ENCODE measurements at regions not wholly inside any gene's neighbourhood (a gene's known extent, or its start where the extent isn't known, plus 50 kb on each side); places are given as distances from the start of the nearest gene placed in this dataset.

GRCh38 chr15:53861792-53862191 is 102.3 kb upstream of the WDR72 start:
- Histone ChIP-seq H3K4me3 (ENCODE audit: low read length) (no peak overlapping the region), H4K20me1 (ENCODE audit: insufficient read depth, low read length) (no peaks in the 10 kb centered on the region), H3K27me3 (replicated peaks; ENCODE audit: insufficient read depth, low read length) (no peaks in the 10 kb centered on the region), H3K4me1 (ENCODE audit: low read length) (no peaks in the 10 kb centered on the region), H3K79me2 (ENCODE audit: low read length) (no peaks in the 10 kb centered on the region), H3K27ac (ENCODE audit: low read length) (no peak overlapping the region), H3K9me2 (replicated peaks; ENCODE audit: insufficient read depth, low read length) (no peaks in the 10 kb centered on the region), H3K36me3 (replicated peaks; ENCODE audit: insufficient read depth, low read length) (no peaks in the 10 kb centered on the region), H3F3A (ENCODE audit: insufficient read depth, low read length) (no peaks in the 10 kb centered on the region), H3K9me3 (replicated peaks; ENCODE audit: insufficient read depth, low read length) (no peaks in the 10 kb centered on the region), H3K9ac (ENCODE audit: low read length) (no peak overlapping the region), H3K4me2 (ENCODE audit: low read depth, low read length) (no peak overlapping the region), H2AFZ (ENCODE audit: low read length) (no peak overlapping the region)
- TF ChIP-seq EZH2 (optimal IDR thresholded peaks at IDR 0.05; ENCODE audit: low read depth, low read length): no peak
- DNase-seq: no peak

DNA sequence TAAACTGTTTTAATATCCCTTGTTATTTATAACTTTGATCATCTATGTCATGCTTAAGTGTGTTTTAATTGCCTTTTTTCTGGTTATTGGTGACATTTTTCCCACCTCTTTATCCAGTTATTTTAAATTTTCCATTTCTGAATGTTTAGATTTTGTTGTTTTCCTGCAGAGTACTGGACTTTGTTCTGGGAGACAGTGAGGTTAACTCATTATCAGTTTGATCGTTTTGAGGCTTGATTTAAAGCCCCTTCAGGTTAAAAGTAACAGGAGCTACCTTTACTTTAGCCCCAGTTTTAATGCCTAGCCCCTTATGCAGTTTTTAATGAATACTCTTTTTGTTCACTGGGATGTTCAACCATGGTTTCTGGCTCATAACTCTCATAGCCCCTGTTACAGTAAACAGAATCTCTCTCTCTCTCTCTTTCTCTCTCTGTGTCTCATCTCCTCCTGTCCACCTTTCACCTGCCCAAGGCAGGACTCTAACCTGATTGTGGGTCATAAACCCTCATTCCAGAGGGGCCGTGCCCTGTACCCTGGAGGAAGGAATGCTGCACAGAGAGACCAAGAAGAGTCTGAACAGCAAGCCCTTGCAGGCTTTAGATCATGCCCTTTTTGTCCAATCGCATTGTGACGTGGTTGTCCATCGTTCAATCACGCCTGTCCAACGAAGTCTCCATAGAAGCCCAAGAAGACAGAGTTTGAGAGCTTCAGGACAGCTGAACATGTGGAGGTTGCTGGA is 91.8 kb upstream of the WDR72 start:
- H3K4me3 ChIP-seq (ENCODE audit: low read length): no peak overlapping the region
- H3K27ac ChIP-seq (ENCODE audit: low read length): no peak overlapping the region
- no peak overlapping the region for H2AFZ ChIP-seq (ENCODE audit: low read length)
- no peak overlapping the region for H3K9ac ChIP-seq (ENCODE audit: low read length)
- no peaks in the 10 kb centered on the region for H3K4me1 ChIP-seq (ENCODE audit: low read length)
- H3K4me2 ChIP-seq (ENCODE audit: low read depth, low read length): no peak overlapping the region
- no peaks in the 10 kb centered on the region for H3K9me2 ChIP-seq (replicated peaks; ENCODE audit: insufficient read depth, low read length)
- TF ChIP-seq CTCF (IDR thresholded peaks at IDR 0.05; ENCODE audit: low read length) (no peak), EZH2 (optimal IDR thresholded peaks at IDR 0.05; ENCODE audit: low read depth, low read length) (no peak), EZH2phosphoT487 (IDR thresholded peaks at IDR 0.05; ENCODE audit: low read length) (no peak)
- H4K20me1 ChIP-seq (ENCODE audit: insufficient read depth, low read length): no peaks in the 10 kb centered on the region
- H3F3A ChIP-seq (ENCODE audit: insufficient read depth, low read length): no peaks in the 10 kb centered on the region
- no peaks in the 10 kb centered on the region for H3K9me3 ChIP-seq (replicated peaks; ENCODE audit: insufficient read depth, low read length)
- DNase-seq: no peak
- no peaks in the 10 kb centered on the region for H3K79me2 ChIP-seq (ENCODE audit: low read length)
- no peaks in the 10 kb centered on the region for H3K36me3 ChIP-seq (replicated peaks; ENCODE audit: insufficient read depth, low read length)
- no peaks in the 10 kb centered on the region for H3K27me3 ChIP-seq (replicated peaks; ENCODE audit: insufficient read depth, low read length)

DNA sequence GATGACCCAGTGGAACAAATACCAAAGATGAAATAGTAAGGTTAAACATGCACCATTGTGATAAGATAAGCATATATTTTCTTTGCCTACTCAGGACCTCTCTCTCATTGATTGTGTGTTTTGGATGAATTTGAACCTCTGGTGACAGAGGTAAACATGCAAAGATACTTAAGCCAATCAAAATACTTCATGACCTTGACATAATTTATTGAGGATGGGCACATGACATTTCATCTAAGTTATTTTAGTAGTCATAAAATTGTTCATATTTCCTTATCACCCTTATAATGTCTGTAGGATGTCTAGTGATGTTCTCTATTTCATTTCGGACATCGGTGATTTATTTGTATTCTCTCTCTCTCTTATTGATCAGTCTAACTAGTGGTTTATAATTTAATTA is 88.3 kb upstream of the WDR72 start:
- Histone ChIP-seq H3K79me2 (ENCODE audit: low read length) (no peaks in the 10 kb centered on the region), H3K9me2 (replicated peaks; ENCODE audit: insufficient read depth, low read length) (no peaks in the 10 kb centered on the region), H3K4me3 (ENCODE audit: low read length) (no peak overlapping the region), H3K4me2 (ENCODE audit: low read depth, low read length) (no peak overlapping the region), H3K36me3 (replicated peaks; ENCODE audit: insufficient read depth, low read length) (no peaks in the 10 kb centered on the region), H4K20me1 (ENCODE audit: insufficient read depth, low read length) (no peaks in the 10 kb centered on the region), H3K4me1 (ENCODE audit: low read length) (no peaks in the 10 kb centered on the region), H3K9me3 (replicated peaks; ENCODE audit: insufficient read depth, low read length) (no peaks in the 10 kb centered on the region), H3F3A (ENCODE audit: insufficient read depth, low read length) (no peaks in the 10 kb centered on the region), H3K27me3 (replicated peaks; ENCODE audit: insufficient read depth, low read length) (no peaks in the 10 kb centered on the region), H3K9ac (ENCODE audit: low read length) (no peak overlapping the region), H2AFZ (ENCODE audit: low read length) (no peak overlapping the region), H3K27ac (ENCODE audit: low read length) (no peak overlapping the region)
- no peak for DNase-seq
- TF ChIP-seq EZH2 (optimal IDR thresholded peaks at IDR 0.05; ENCODE audit: low read depth, low read length) (no peak), CTCF (IDR thresholded peaks at IDR 0.05; ENCODE audit: low read length) (no peak), EZH2phosphoT487 (IDR thresholded peaks at IDR 0.05; ENCODE audit: low read length) (no peak)

- Histone ChIP-seq H3K4me3 (ENCODE audit: low read length) (no peak overlapping the region), H3K27ac (ENCODE audit: low read length) (no peak overlapping the region), H3K9me2 (replicated peaks; ENCODE audit: insufficient read depth, low read length) (no peaks in the 10 kb centered on the region), H2AFZ (ENCODE audit: low read length) (no peak overlapping the region), H3K9me3 (replicated peaks; ENCODE audit: insufficient read depth, low read length) (no peaks in the 10 kb centered on the region), H3K79me2 (ENCODE audit: low read length) (no peaks in the 10 kb centered on the region), H3K27me3 (replicated peaks; ENCODE audit: insufficient read depth, low read length) (no peaks in the 10 kb centered on the region), H3K9ac (ENCODE audit: low read length) (no peak overlapping the region), H3K4me1 (ENCODE audit: low read length) (no peaks in the 10 kb centered on the region), H3K36me3 (replicated peaks; ENCODE audit: insufficient read depth, low read length) (no peaks in the 10 kb centered on the region), H3K4me2 (ENCODE audit: low read depth, low read length) (no peak overlapping the region), H3F3A (ENCODE audit: insufficient read depth, low read length) (no peaks in the 10 kb centered on the region), H4K20me1 (ENCODE audit: insufficient read depth, low read length) (no peaks in the 10 kb centered on the region)
- TF ChIP-seq EZH2phosphoT487 (IDR thresholded peaks at IDR 0.05; ENCODE audit: low read length): no peak
- TF ChIP-seq CTCF (IDR thresholded peaks at IDR 0.05; ENCODE audit: low read length): no peak
- TF ChIP-seq EZH2 (optimal IDR thresholded peaks at IDR 0.05; ENCODE audit: low read depth, low read length): no peak
- no peak for DNase-seq
These were observed 85.2 kb upstream of the WDR72 start for GRCh38 chr15:53844634-53845033.

Data from MM.1S (cell line).